ENCODE measurements at regions not wholly inside any gene's neighbourhood (a gene's known extent, or its start where the extent isn't known, plus 50 kb on each side); places are given as distances from the start of the nearest gene placed in this dataset.
"Not testable (repeated sequence)": the region's sequence is repeated elsewhere in the genome, so short reads cannot be mapped to it uniquely, and the experiment has no call there.

DNA sequence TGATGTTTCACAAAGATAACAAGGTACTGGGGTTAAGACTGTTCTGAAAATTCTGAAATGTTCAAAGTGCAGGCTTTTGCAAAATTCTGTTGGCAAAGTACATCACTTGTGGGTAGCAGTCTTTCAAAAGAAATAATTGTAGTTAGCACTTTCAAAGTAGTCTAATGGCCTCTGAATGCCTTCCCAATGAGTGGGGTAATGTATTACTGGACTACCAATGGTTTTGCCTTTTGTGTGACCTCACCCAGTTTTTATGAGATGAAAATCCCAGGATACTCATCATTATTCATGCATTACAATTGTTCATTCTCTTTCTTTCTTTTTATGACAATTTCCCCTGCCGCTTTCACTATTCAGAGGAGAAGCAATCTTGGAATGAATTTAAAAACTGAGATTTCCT, 686.1 kb downstream of the GLUD2 start:
- POLR2A ChIA-PET: no interaction called here
- no peak overlapping the region for H3K4me3 ChIP-seq (ENCODE audit: control extremely low read depth in 1 of 5, extremely low read depth in 1 of 5, insufficient read depth in 1 of 5, low read depth in 2 of 5, low read length in 4 of 5)
- H3K4me3 Mint-ChIP-seq: no peak overlapping the region
- no peak overlapping the region for H3K9ac ChIP-seq (ENCODE audit: low read length)
- DNase-seq (no peak), ATAC-seq (ENCODE audit: low read depth) (no peak)
- no peak overlapping the region for H3K27ac Mint-ChIP-seq
- H2AFZ ChIP-seq (ENCODE audit: insufficient read depth, low read depth, low read length, poor library complexity, severe bottlenecking): no peak overlapping the region
- intact Hi-C loops (cut with micrococcal nuclease): no loop called here
- no peaks in the 10 kb centered on the region for H3K27me3 Mint-ChIP-seq
- H3K4me2 ChIP-seq (replicated peaks; ENCODE audit: low read depth, low read length, poor library complexity, severe bottlenecking): no peak overlapping the region
- CTCF ChIA-PET: no interaction called here
- no peaks in the 10 kb centered on the region for H3K36me3 ChIP-seq (replicated peaks in 1 of 2; ENCODE audit: control extremely low read depth in 1 of 2, control insufficient read depth in 1 of 2, extremely low read depth in 1 of 2, insufficient read depth in 2 of 2, low read length in 1 of 2)
- no peak for TF ChIP-seq EZH2 (IDR thresholded peaks at IDR 0.05; ENCODE audit: borderline replicate concordance, insufficient read depth, low read depth, low read length, poor library complexity, severe bottlenecking)
- TF ChIP-seq, protein P1, sequence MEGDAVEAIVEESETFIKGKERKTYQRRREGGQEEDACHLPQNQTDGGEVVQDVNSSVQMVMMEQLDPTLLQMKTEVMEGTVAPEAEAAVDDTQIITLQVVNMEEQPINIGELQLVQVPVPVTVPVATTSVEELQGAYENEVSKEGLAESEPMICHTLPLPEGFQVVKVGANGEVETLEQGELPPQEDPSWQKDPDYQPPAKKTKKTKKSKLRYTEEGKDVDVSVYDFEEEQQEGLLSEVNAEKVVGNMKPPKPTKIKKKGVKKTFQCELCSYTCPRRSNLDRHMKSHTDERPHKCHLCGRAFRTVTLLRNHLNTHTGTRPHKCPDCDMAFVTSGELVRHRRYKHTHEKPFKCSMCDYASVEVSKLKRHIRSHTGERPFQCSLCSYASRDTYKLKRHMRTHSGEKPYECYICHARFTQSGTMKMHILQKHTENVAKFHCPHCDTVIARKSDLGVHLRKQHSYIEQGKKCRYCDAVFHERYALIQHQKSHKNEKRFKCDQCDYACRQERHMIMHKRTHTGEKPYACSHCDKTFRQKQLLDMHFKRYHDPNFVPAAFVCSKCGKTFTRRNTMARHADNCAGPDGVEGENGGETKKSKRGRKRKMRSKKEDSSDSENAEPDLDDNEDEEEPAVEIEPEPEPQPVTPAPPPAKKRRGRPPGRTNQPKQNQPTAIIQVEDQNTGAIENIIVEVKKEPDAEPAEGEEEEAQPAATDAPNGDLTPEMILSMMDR (IDR thresholded peaks at IDR 0.05): no peak
- no peaks in the 10 kb centered on the region for H4K20me1 ChIP-seq (ENCODE audit: control insufficient read depth, insufficient read depth, low read length, poor library complexity, severe bottlenecking)
- H3K9me3 Mint-ChIP-seq (ENCODE audit: insufficient read depth): no peaks in the 10 kb centered on the region
- no CpG with 5 or more reads among the region's 1 CpG for WGBS (ENCODE audit: insufficient coverage)
- no peaks in the 10 kb centered on the region for H3K27me3 ChIP-seq (replicated peaks in 1 of 4; ENCODE audit: control extremely low read depth in 1 of 4, control insufficient read depth in 3 of 4, insufficient read depth in 4 of 4, low read length in 3 of 4)
- H3K4me1 ChIP-seq (ENCODE audit: control insufficient read depth in 2 of 2, insufficient read depth in 2 of 2, low read length in 2 of 2): no peaks in the 10 kb centered on the region
- no peaks in the 10 kb centered on the region for H3K79me2 ChIP-seq (ENCODE audit: control insufficient read depth, insufficient read depth, low read length)
- no peaks in the 10 kb centered on the region for H3K9me3 ChIP-seq (ENCODE audit: control extremely low read depth in 1 of 3, control insufficient read depth in 2 of 3, insufficient read depth in 1 of 3, low read length in 2 of 3)
- H3K4me1 Mint-ChIP-seq: no peaks in the 10 kb centered on the region
- H3K27ac ChIP-seq (ENCODE audit: low read length in 2 of 2): no peak overlapping the region

DNA sequence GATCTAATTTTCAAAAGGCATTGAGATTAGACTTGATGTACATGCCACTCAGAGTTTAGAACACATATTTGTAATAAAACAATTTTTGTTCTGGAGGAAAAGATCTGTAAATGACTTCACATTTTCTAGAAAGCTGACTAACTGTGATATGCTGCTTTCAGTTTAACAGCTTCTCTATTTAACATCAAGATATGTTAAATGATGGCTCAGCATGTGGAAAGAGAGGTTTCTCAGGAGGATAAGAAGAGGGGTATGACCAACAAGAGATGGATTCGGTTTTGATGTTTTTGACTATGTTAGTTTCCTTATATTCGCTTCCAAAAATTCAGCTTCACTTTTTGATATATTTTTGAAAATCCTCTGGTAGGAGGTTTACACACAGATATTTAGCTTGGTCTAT, 698.7 kb downstream of the GLUD2 start:
- Mint-ChIP-seq H3K4me1 (no peaks in the 10 kb centered on the region), H3K4me3 (no peak overlapping the region), H3K27ac (no peak overlapping the region), H3K9me3 (ENCODE audit: insufficient read depth) (peaks cover 3% of the 10 kb centered on the region), H3K27me3 (no peaks in the 10 kb centered on the region)
- Histone ChIP-seq H2AFZ (ENCODE audit: insufficient read depth, low read depth, low read length, poor library complexity, severe bottlenecking) (no peak overlapping the region), H3K36me3 (replicated peaks in 1 of 2; ENCODE audit: control extremely low read depth in 1 of 2, control insufficient read depth in 1 of 2, extremely low read depth in 1 of 2, insufficient read depth in 2 of 2, low read length in 1 of 2) (no peaks in the 10 kb centered on the region), H4K20me1 (ENCODE audit: control insufficient read depth, insufficient read depth, low read length, poor library complexity, severe bottlenecking) (no peaks in the 10 kb centered on the region), H3K9ac (ENCODE audit: low read length) (no peak overlapping the region), H3K9me3 (ENCODE audit: control extremely low read depth in 1 of 3, control insufficient read depth in 2 of 3, insufficient read depth in 1 of 3, low read length in 2 of 3) (no peaks in the 10 kb centered on the region), H3K27me3 (replicated peaks in 1 of 4; ENCODE audit: control extremely low read depth in 1 of 4, control insufficient read depth in 3 of 4, insufficient read depth in 4 of 4, low read length in 3 of 4) (no peaks in the 10 kb centered on the region), H3K4me1 (ENCODE audit: control insufficient read depth in 2 of 2, insufficient read depth in 2 of 2, low read length in 2 of 2) (no peaks in the 10 kb centered on the region), H3K79me2 (ENCODE audit: control insufficient read depth, insufficient read depth, low read length) (no peaks in the 10 kb centered on the region), H3K27ac (ENCODE audit: low read length in 2 of 2) (no peak overlapping the region), H3K4me2 (replicated peaks; ENCODE audit: low read depth, low read length, poor library complexity, severe bottlenecking) (no peak overlapping the region), H3K4me3 (ENCODE audit: control extremely low read depth in 1 of 5, extremely low read depth in 1 of 5, insufficient read depth in 1 of 5, low read depth in 2 of 5, low read length in 4 of 5) (no peak overlapping the region)
- POLR2A ChIA-PET: no interaction called here
- DNase-seq: no peak
- WGBS (ENCODE audit: insufficient coverage): no CpG with 5 or more reads among the region's 2 CpGs
- CTCF ChIA-PET: no interaction called here
- intact Hi-C loops (cut with micrococcal nuclease): no loop called here
- no peak for TF ChIP-seq EZH2 (IDR thresholded peaks at IDR 0.05; ENCODE audit: borderline replicate concordance, insufficient read depth, low read depth, low read length, poor library complexity, severe bottlenecking)
- TF ChIP-seq, protein P1 (IDR thresholded peaks at IDR 0.05): no peak
- no peak for ATAC-seq (ENCODE audit: low read depth)

DNA sequence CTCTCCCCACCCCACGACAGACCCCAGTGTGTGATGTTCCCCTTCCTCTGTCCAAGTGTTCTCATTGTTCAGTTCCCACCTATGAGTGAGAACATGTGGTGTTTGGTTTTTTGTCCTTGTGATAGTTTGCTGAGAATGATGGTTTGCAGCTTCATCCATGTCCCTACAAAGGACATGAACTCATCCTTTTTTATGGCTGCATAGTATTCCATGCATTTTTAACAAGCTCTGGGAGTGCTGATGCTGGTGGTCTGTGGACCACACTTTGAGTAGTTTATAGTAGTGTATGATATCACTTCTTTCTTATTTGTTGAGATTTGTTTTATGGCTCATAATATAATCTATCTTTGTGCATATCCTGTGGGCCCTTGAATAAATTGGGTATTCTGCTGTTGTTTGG, 706.2 kb downstream of the GLUD2 start:
- ATAC-seq (ENCODE audit: low read depth); H3K79me2 ChIP-seq (ENCODE audit: control insufficient read depth, insufficient read depth, low read length); H3K4me2 ChIP-seq (replicated peaks; ENCODE audit: low read depth, low read length, poor library complexity, severe bottlenecking); POLR2A ChIA-PET; H3K27me3 ChIP-seq (replicated peaks in 1 of 4; ENCODE audit: control extremely low read depth in 1 of 4, control insufficient read depth in 3 of 4, insufficient read depth in 4 of 4, low read length in 3 of 4); H3K4me3 ChIP-seq (ENCODE audit: control extremely low read depth in 1 of 5, extremely low read depth in 1 of 5, insufficient read depth in 1 of 5, low read depth in 2 of 5, low read length in 4 of 5); H2AFZ ChIP-seq (ENCODE audit: insufficient read depth, low read depth, low read length, poor library complexity, severe bottlenecking); H3K27me3 Mint-ChIP-seq; H3K4me3 Mint-ChIP-seq; H3K36me3 ChIP-seq (replicated peaks in 1 of 2; ENCODE audit: control extremely low read depth in 1 of 2, control insufficient read depth in 1 of 2, extremely low read depth in 1 of 2, insufficient read depth in 2 of 2, low read length in 1 of 2); CTCF ChIA-PET; H3K27ac ChIP-seq (ENCODE audit: low read length in 2 of 2); H3K9ac ChIP-seq (ENCODE audit: low read length); H3K4me1 Mint-ChIP-seq; H4K20me1 ChIP-seq (ENCODE audit: control insufficient read depth, insufficient read depth, low read length, poor library complexity, severe bottlenecking); H3K9me3 ChIP-seq (ENCODE audit: control extremely low read depth in 1 of 3, control insufficient read depth in 2 of 3, insufficient read depth in 1 of 3, low read length in 2 of 3); H3K27ac Mint-ChIP-seq; intact Hi-C loops (cut with micrococcal nuclease); H3K4me1 ChIP-seq (ENCODE audit: control insufficient read depth in 2 of 2, insufficient read depth in 2 of 2, low read length in 2 of 2); DNase-seq; H3K9me3 Mint-ChIP-seq (ENCODE audit: insufficient read depth): not testable (repeated sequence)
- no CpG with 5 or more reads among the region's 1 CpG for WGBS (ENCODE audit: insufficient coverage)

All from B cell (primary cell).